HepG2 (cell line): ENCODE measurements at regions not wholly inside any gene's neighbourhood (a gene's known extent, or its start where the extent isn't known, plus 50 kb on each side); places are given as distances from the start of the nearest gene placed in this dataset.

Experiments
- ATAC-seq: fragments of 200-7000 bp; cut with Tn5 transposase; 3 replicates; pipeline ENCODE4 v1.9.1; 2020; ENCODE audit warnings: mild to moderate bottlenecking, moderate library complexity
- BruUV-seq: library from RNA; stranded (reverse); fragments of 400-500 nt; replicated peaks from 2 replicates; lab custom pipeline; 2021; lab: Mats Ljungman, UMichigan
- CTCF ChIA-PET: fragments of 300-600 bp; formaldehyde crosslinking; extraction: SDS; loops from one replicate; lab custom pipeline; 2021; ENCODE audit warnings: low total read pairs, inconsistent platforms, low intra/inter-chr PET ratio; lab: Yijun Ruan, JAX
- POLR2A ChIA-PET: fragments of 350-600 bp; sonication (Branson Sonifier 250); formaldehyde crosslinking; loops from one replicate; lab custom pipeline; 2020; ENCODE audit warnings: antibody characterized with exemption, inconsistent platforms; lab: Yijun Ruan, JAX
- DNase-seq: peaks from one replicate; pipeline ENCODE4 v3.0.0-alpha.2; 2015; ENCODE audit warnings: low spot score
- FAIRE-seq: peaks from 3 replicates; lab custom pipeline; 2011; peaks lifted over from hg19 to GRCh38; lab: Jason Lieb, UNC
- H2AFZ ChIP-seq: one replicate; pipeline ENCODE4 v1.6.1; 2011; ENCODE audit warnings: low read length, inconsistent platforms
- H3K27ac ChIP-seq: fragments of 300-600 bp; 3 replicates; pipeline ENCODE4 v1.8.0; 2011; ENCODE audit warnings: mixed run types, mild to moderate bottlenecking, mixed read lengths, low read length, inconsistent platforms; ENCODE audit not compliant: insufficient read depth; ENCODE audit errors: extremely low read length
- H3K27me3 ChIP-seq, 2 experiments: fragments of 200-600 bp in 1 of 2; 2 replicates in 1 of 2; 3 replicates in 1 of 2; pipeline versions ENCODE4 v1.6.0 to v1.8.0; 2011; ENCODE audit warnings: low read length in 2 of 2, mild to moderate bottlenecking in 2 of 2, moderate library complexity in 2 of 2, inconsistent platforms in 1 of 2; ENCODE audit not compliant: insufficient read depth in 2 of 2, control insufficient read depth in 1 of 2
- H3K36me3 ChIP-seq, 2 experiments: fragments of 200-600 bp in 1 of 2; replicated peaks in 1 of 2; 2 replicates in 1 of 2; 3 replicates in 1 of 2; pipeline versions ENCODE4 v1.5.1 to v1.8.0; 2011; ENCODE audit warnings: low read length in 2 of 2, inconsistent platforms in 1 of 2; ENCODE audit not compliant: insufficient read depth in 2 of 2, control insufficient read depth in 1 of 2
- H3K4me1 ChIP-seq: 2 replicates; pipeline ENCODE4 v1.5.1; 2012; ENCODE audit warnings: low read length, inconsistent platforms; ENCODE audit not compliant: insufficient read depth
- H3K4me2 ChIP-seq: 2 replicates; pipeline ENCODE4 v1.6.0; 2011; ENCODE audit warnings: low read depth, low read length, inconsistent platforms
- H3K4me3 ChIP-seq, 3 experiments: fragments of 200-600 bp in 1 of 3; sonication (generic), shearing (Covaris generic) in 1 of 3; replicated peaks in 1 of 3; 2 replicates each; pipeline ENCODE4 v1.5.1; 2011 to 2016; ENCODE audit warnings: low read length in 3 of 3, inconsistent platforms in 2 of 3, low read depth in 2 of 3, mild to moderate bottlenecking in 2 of 3, control low read depth in 1 of 3, mixed read lengths in 1 of 3; ENCODE audit not compliant: insufficient read depth in 1 of 3
- H3K79me2 ChIP-seq: one replicate; pipeline ENCODE4 v1.6.1; 2011; ENCODE audit warnings: low read length, inconsistent platforms; ENCODE audit not compliant: insufficient read depth
- H3K9ac ChIP-seq: 2 replicates; pipeline ENCODE4 v1.6.0; 2011; ENCODE audit warnings: mild to moderate bottlenecking, low read depth, low read length, inconsistent platforms; ENCODE audit not compliant: insufficient read depth
- H3K9me3 ChIP-seq: 2 replicates; pipeline ENCODE4 v1.5.1; 2012; ENCODE audit warnings: mild to moderate bottlenecking, low read length
- H4K20me1 ChIP-seq: 2 replicates; pipeline ENCODE4 v1.6.0; 2011; ENCODE audit warnings: inconsistent platforms, mild to moderate bottlenecking, low read length, moderate library complexity; ENCODE audit not compliant: insufficient read depth
- CENPT ChIP-seq: sonication (generic); formaldehyde crosslinking; IDR thresholded peaks from 2 replicates; pipeline ENCODE4 v1.8.0; 2022; ENCODE audit warnings: low read depth, mild to moderate bottlenecking, moderate library complexity, missing genetic modification reagents
- ELF3 ChIP-seq: IDR thresholded peaks from 2 replicates; pipeline ENCODE4 v1.6.1; 2016; ENCODE audit warnings: missing genetic modification reagents, missing compliant biosample characterization
- ETV6 ChIP-seq: sonication (generic); formaldehyde crosslinking; conservative IDR thresholded peaks from 2 replicates; pipeline ENCODE4 v1.4.0; 2020; ENCODE audit warnings: missing genetic modification reagents
- EZH2 ChIP-seq: conservative IDR thresholded peaks from 2 replicates; pipeline ENCODE4 v1.6.1; 2012; ENCODE audit warnings: mild to moderate bottlenecking, low read depth, low read length, moderate library complexity
- HIVEP1 ChIP-seq: sonication (generic); formaldehyde crosslinking; IDR thresholded peaks from 2 replicates; pipeline ENCODE4 v1.4.0; 2020; ENCODE audit warnings: mild to moderate bottlenecking, missing genetic modification reagents
- HOXA9 ChIP-seq: sonication (generic); formaldehyde crosslinking; IDR thresholded peaks from 2 replicates; pipeline ENCODE4 v1.8.1; 2022; ENCODE audit warnings: missing genetic modification reagents, mild to moderate bottlenecking, moderate library complexity, borderline replicate concordance
- NR2F1 ChIP-seq, 2 experiments: fragments of 450-650 bp in 1 of 2; formaldehyde crosslinking in 1 of 2; IDR thresholded peaks; 2 replicates each; pipeline versions ENCODE4 v1.5.0 to v1.6.1; 2016 to 2020; ENCODE audit warnings: mild to moderate bottlenecking in 1 of 2, missing compliant biosample characterization in 1 of 2, missing genetic modification reagents in 1 of 2, moderate library complexity in 1 of 2
- ZNF343 ChIP-seq: sonication (generic); formaldehyde crosslinking; IDR thresholded peaks from 2 replicates; pipeline ENCODE4 v1.4.0; 2020; ENCODE audit warnings: mild to moderate bottlenecking, missing genetic modification reagents
- ZNF878 ChIP-seq: sonication (generic); formaldehyde crosslinking; IDR thresholded peaks from 2 replicates; pipeline ENCODE4 v1.8.1; 2023; ENCODE audit warnings: mild to moderate bottlenecking, missing genetic modification reagents, moderate library complexity
- WGBS: methylation state at CpG from one replicate; pipeline ENCODE4 v1.1.6; 2017; ENCODE audit warnings: low lambda C conversion rate; 5-methylcytosine and 5-hydroxymethylcytosine counted together
- in situ Hi-C: cut with HindIII; loops from 2 replicates; pipeline ENCODE4 v1.10.0; 2017; ENCODE audit warnings: low pct_unique_long_range_greater_than_20kb; ENCODE audit not compliant: extremely low pct_ligation_motif_present
- intact Hi-C: fragments of 100-400 bp; cut with micrococcal nuclease; formaldehyde crosslinking; loops from one replicate; pipeline ENCODE4 v1.10.0; 2022; ENCODE audit not compliant: unreplicated experiment

DNA sequence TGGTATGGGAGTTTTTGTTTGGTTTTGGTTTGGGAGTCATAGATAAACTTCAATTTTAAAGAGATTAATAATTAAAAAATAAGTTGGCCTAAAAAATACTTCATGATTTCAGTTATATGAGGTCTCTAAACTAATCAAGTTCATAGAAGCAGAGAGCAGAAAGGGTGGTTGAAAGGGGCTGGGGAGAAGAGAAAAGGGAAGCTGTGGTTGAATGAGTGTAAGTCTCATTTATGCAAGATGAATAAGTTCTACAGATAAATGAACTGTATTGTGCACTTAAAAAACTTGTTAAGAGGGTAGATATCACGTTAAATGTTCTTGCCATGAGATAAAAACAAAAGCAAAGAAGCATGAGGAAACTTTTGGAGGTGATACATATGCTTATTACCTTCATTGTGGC is 188.7 kb downstream of the NSUN3 start (continued):
- TF ChIP-seq NR2F1 (CRISPR knock-in tag; IDR thresholded peaks at IDR 0.05): no peak
- no peak for TF ChIP-seq EZH2
- no peak for TF ChIP-seq HOXA9
- TF ChIP-seq ETV6 (CRISPR knock-in tag): no peak
- no peak for TF ChIP-seq ZNF878 (CRISPR knock-in tag)
- TF ChIP-seq ELF3 (CRISPR knock-in tag): no peak
- TF ChIP-seq, all 625 proteins: peak for 0

DNA sequence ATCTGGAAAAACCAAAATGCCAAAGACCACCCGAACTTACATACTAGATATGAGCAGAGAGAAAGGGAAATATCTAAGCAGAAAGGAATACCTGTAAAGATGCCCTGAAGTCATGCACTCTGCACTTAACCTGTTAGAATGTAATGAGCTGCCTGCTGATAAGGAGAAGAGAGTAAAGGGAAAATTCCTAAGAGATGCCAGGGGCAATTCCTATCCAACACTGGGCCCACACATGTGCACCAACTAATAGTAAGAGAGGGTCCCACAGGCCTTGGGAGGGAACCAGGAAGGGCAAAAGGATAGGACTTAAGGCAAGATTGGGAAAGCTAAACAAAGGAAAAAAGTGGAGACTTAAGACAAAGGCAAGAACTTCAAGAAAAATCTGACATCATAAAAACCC is 189.5 kb downstream of the NSUN3 start:
- ATAC-seq (no peak), DNase-seq (no peak), FAIRE-seq (no peak)
- intact Hi-C loops (loop anchor here (5.0 kb wide), 1 partner anchor 930 kb away; no protein-coding TSS in a partner anchor), in situ Hi-C loops (no loop called here)
- Histone ChIP-seq H3K79me2 (no peaks in the 10 kb centered on the region), H3K9me3 (no peaks in the 10 kb centered on the region), H3K27ac (no peak overlapping the region), H3K27me3 (no peaks in the 10 kb centered on the region), H4K20me1 (no peaks in the 10 kb centered on the region), H2AFZ (no peak overlapping the region), H3K4me3 (no peak overlapping the region), H3K4me2 (no peak overlapping the region), H3K36me3 (no peaks in the 10 kb centered on the region), H3K9ac (no peak overlapping the region), H3K4me1 (0 out of 2 replicates have a peak, but pooled peaks cover 10% of the 10 kb centered on the region)
- POLR2A ChIA-PET: no interaction called here
- WGBS: 4% methylated on average over 1 of the region's 1 CpG
- CTCF ChIA-PET: no interaction called here
- BruUV-seq: no TSS peak
- TF ChIP-seq HIVEP1 (CRISPR knock-in tag): no peak
- no peak for TF ChIP-seq ZNF343
- no peak for TF ChIP-seq CENPT (CRISPR knock-in tag)
